ENCODE measurements at regions not wholly inside any gene's neighbourhood (a gene's known extent, or its start where the extent isn't known, plus 50 kb on each side); places are given as distances from the start of the nearest gene placed in this dataset.

DNA sequence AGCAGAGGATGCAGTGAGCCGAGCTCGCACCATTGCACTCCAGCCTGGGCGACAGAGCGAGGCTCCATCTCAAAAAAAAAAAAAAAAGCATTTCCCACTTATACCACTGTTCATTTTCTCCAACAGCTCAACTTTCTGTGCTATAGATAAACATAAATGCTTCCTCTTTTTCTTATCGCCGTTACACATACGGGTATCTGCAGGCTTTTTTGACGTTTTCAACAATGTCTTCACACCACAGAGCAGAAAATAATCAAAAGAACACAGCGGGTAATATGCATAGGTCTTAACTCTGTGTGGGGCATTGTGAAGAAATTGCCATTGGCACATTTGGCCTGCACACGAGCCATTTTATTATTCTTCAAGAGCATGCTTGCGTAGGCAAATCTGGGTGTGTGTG is 86.4 kb downstream of the CAPZA3 start:
- no peak overlapping the region for H2AK5ac ChIP-seq (ENCODE audit: low read depth, low read length)
- H2BK15ac ChIP-seq (ENCODE audit: low read depth, low read length) = no peak overlapping the region
- no peak for DNase-seq
- H4K5ac ChIP-seq (ENCODE audit: low read depth, low read length) = no peak overlapping the region
- H2BK5ac ChIP-seq (ENCODE audit: low read depth, low read length, poor library complexity, severe bottlenecking) = no peak overlapping the region
- dilution Hi-C loops (cut with HindIII; ENCODE audit: low sequenced_read_pairs, unreplicated experiment) (no loop called here), in situ Hi-C loops (cut with MboI; ENCODE audit: low sequenced_read_pairs) (no loop called here), intact Hi-C loops (cut with micrococcal nuclease) (no loop called here)
- ATAC-seq (ENCODE audit: low read depth) = no peak
- no peaks in the 10 kb centered on the region for H3K27me3 ChIP-seq (ENCODE audit: control insufficient read depth, insufficient read depth, low read length)
- ChIA-PET CTCF (no interaction called here), POLR2A (ENCODE audit: unreplicated experiment) (no interaction called here)
- H3K27ac ChIP-seq (ENCODE audit: insufficient read depth, low read length) = no peak overlapping the region
- H2AFZ ChIP-seq (replicated peaks; ENCODE audit: low read length, poor library complexity) = no peak overlapping the region
- 80% methylated on average over 2 of the region's 11 CpGs; no CpG with 5 or more reads in 1 of the 2 experiments for WGBS, 2 experiments (ENCODE audit: extremely low coverage in 2 of 2, insufficient read length in 1 of 2)
- no peak overlapping the region for H3K4me2 ChIP-seq (ENCODE audit: low read depth, low read length)
- peaks cover 4% of the 10 kb centered on the region; the same call in 1 of the 2 replicates for H3K4me1 ChIP-seq (ENCODE audit: control insufficient read depth, insufficient read depth, low read length)
- no peaks in the 10 kb centered on the region for H3K9me1 ChIP-seq (ENCODE audit: insufficient read depth, low read length)
- TF ChIP-seq, protein P1, sequence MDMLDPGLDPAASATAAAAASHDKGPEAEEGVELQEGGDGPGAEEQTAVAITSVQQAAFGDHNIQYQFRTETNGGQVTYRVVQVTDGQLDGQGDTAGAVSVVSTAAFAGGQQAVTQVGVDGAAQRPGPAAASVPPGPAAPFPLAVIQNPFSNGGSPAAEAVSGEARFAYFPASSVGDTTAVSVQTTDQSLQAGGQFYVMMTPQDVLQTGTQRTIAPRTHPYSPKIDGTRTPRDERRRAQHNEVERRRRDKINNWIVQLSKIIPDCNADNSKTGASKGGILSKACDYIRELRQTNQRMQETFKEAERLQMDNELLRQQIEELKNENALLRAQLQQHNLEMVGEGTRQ (IDR thresholded peaks at IDR 0.05; ENCODE audit: low read depth, low read length) = no peak
- TF ChIP-seq CEBPB (IDR thresholded peaks at IDR 0.05; ENCODE audit: low read depth, low read length) (no peak), CHD1 (IDR thresholded peaks at IDR 0.05; ENCODE audit: low read depth, low read length) (no peak), SMC3 (IDR thresholded peaks at IDR 0.05; ENCODE audit: low read depth, low read length) (no peak), BHLHE40 (IDR thresholded peaks at IDR 0.05; ENCODE audit: low read depth, low read length) (no peak), RAD21 (IDR thresholded peaks at IDR 0.05; ENCODE audit: low read length) (no peak), RCOR1 (IDR thresholded peaks at IDR 0.05; ENCODE audit: insufficient replicate concordance, low read length) (no peak), NFE2L2 (IDR thresholded peaks at IDR 0.05; ENCODE audit: low read depth, low read length) (no peak), RFX5 (IDR thresholded peaks at IDR 0.05; ENCODE audit: low read depth, low read length) (no peak), MAFK (IDR thresholded peaks at IDR 0.05; ENCODE audit: low read depth, low read length) (no peak), FOS (IDR thresholded peaks at IDR 0.05; ENCODE audit: low read depth, low read length) (no peak), MAZ (IDR thresholded peaks at IDR 0.05; ENCODE audit: borderline replicate concordance, low read depth, low read length) (no peak), POLR2A (IDR thresholded peaks at IDR 0.05; ENCODE audit: low read depth, low read length) (no peak), MXI1 (IDR thresholded peaks at IDR 0.05; ENCODE audit: borderline replicate concordance, low read depth, low read length) (no peak)
- TF ChIP-seq, protein P2, sequence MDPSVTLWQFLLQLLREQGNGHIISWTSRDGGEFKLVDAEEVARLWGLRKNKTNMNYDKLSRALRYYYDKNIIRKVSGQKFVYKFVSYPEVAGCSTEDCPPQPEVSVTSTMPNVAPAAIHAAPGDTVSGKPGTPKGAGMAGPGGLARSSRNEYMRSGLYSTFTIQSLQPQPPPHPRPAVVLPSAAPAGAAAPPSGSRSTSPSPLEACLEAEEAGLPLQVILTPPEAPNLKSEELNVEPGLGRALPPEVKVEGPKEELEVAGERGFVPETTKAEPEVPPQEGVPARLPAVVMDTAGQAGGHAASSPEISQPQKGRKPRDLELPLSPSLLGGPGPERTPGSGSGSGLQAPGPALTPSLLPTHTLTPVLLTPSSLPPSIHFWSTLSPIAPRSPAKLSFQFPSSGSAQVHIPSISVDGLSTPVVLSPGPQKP (IDR thresholded peaks at IDR 0.05; ENCODE audit: borderline replicate concordance, low read depth, low read length) = no peak
- TF ChIP-seq, protein P3, sequence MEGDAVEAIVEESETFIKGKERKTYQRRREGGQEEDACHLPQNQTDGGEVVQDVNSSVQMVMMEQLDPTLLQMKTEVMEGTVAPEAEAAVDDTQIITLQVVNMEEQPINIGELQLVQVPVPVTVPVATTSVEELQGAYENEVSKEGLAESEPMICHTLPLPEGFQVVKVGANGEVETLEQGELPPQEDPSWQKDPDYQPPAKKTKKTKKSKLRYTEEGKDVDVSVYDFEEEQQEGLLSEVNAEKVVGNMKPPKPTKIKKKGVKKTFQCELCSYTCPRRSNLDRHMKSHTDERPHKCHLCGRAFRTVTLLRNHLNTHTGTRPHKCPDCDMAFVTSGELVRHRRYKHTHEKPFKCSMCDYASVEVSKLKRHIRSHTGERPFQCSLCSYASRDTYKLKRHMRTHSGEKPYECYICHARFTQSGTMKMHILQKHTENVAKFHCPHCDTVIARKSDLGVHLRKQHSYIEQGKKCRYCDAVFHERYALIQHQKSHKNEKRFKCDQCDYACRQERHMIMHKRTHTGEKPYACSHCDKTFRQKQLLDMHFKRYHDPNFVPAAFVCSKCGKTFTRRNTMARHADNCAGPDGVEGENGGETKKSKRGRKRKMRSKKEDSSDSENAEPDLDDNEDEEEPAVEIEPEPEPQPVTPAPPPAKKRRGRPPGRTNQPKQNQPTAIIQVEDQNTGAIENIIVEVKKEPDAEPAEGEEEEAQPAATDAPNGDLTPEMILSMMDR (conservative IDR thresholded peaks at IDR 0.05; ENCODE audit: low read depth, low read length) = no peak
- H2BK120ac ChIP-seq (ENCODE audit: low read depth, low read length) = no peak overlapping the region
- H3K9me3 ChIP-seq (ENCODE audit: control insufficient read depth, insufficient read depth, low read length) = no peaks in the 10 kb centered on the region
- H3K79me1 ChIP-seq (ENCODE audit: low read depth in 1 of 2, low read length in 2 of 2) = no peaks in the 10 kb centered on the region
- H4K20me1 ChIP-seq (ENCODE audit: insufficient read depth, low read length) = no peaks in the 10 kb centered on the region
- no peaks in the 10 kb centered on the region for H3K36me3 ChIP-seq (ENCODE audit: control insufficient read depth, insufficient read depth, low read length)
- BruUV-seq (replicated peaks) = no TSS peak
- H3K14ac ChIP-seq (replicated peaks; ENCODE audit: low read depth, low read length) = no peak overlapping the region
- H4K8ac ChIP-seq (ENCODE audit: low read depth in 2 of 2, low read length in 2 of 2) = no peak overlapping the region
- H3K9ac ChIP-seq (ENCODE audit: low read depth, low read length) = no peak overlapping the region
- no peak overlapping the region for H2AK9ac ChIP-seq (replicated peaks; ENCODE audit: low read depth, low read length, poor library complexity)
- H4K91ac ChIP-seq (ENCODE audit: insufficient read depth, low read depth, low read length) = no peak overlapping the region
- H2BK20ac ChIP-seq (ENCODE audit: low read depth, low read length) = no peak overlapping the region
- H3K56ac ChIP-seq (ENCODE audit: extremely low read depth, insufficient read depth, low read length) = no peak overlapping the region
- no peak overlapping the region for H3K23ac ChIP-seq (ENCODE audit: low read depth, low read length)
- H3K18ac ChIP-seq (ENCODE audit: low read depth, low read length) = no peak overlapping the region
- no peak overlapping the region for H3K4ac ChIP-seq (ENCODE audit: low read depth, low read length)
- no peak overlapping the region for H3K4me3 ChIP-seq (ENCODE audit: insufficient read depth, low read depth, low read length)

Measured in IMR-90 (cell line).